PC-9 (cell line): ENCODE measurements at regions not wholly inside any gene's neighbourhood (a gene's known extent, or its start where the extent isn't known, plus 50 kb on each side); places are given as distances from the start of the nearest gene placed in this dataset.

ENCODE experiments used
- BruUV-seq: library from RNA; stranded (reverse); fragments of 400-500 nt; replicated peaks from 2 replicates; lab custom pipeline; 2021; lab: Mats Ljungman, UMichigan
- CTCF ChIA-PET: fragments of 300-600 bp; sonication (Branson Sonifier 250); formaldehyde crosslinking; loops from one replicate; lab custom pipeline; 2022; ENCODE audit warnings: antibody characterized with exemption; lab: Charles Lee
- POLR2A ChIA-PET: fragments of 300-600 bp; sonication (Branson Sonifier 250); formaldehyde crosslinking; loops from one replicate; lab custom pipeline; 2022; ENCODE audit warnings: antibody characterized with exemption; ENCODE audit not compliant: unreplicated experiment; lab: Charles Lee
- DNase-seq, 2 experiments: peaks; one replicate each; pipeline versions ENCODE4 v3.0.0 to v3.0.0-alpha.2; 2015 to 2022; ENCODE audit warnings: mixed read lengths in 1 of 2
- H2AFZ ChIP-seq: fragments of 200-600 bp; sonication (generic); 2 replicates; pipeline ENCODE4 v1.8.1; 2017; ENCODE audit warnings: antibody characterized with exemption
- H3F3A ChIP-seq: fragments of 200-600 bp; sonication (generic); 2 replicates; pipeline ENCODE4 v1.8.1; 2017; ENCODE audit warnings: antibody characterized with exemption, mild to moderate bottlenecking, low read depth; ENCODE audit not compliant: insufficient read depth
- H3K27ac ChIP-seq: fragments of 200-600 bp; sonication (generic); 2 replicates; pipeline ENCODE4 v1.6.1; 2016; ENCODE audit warnings: mixed run types
- H3K27me3 ChIP-seq: fragments of 200-600 bp; sonication (generic); 2 replicates; pipeline ENCODE4 v1.6.1; 2016; ENCODE audit warnings: low read depth, mixed run types; ENCODE audit not compliant: insufficient read depth
- H3K36me3 ChIP-seq: fragments of 200-600 bp; sonication (generic); 2 replicates; pipeline ENCODE4 v1.6.1; 2016; ENCODE audit warnings: low read depth, mixed run types
- H3K4me1 ChIP-seq: fragments of 200-600 bp; sonication (generic); replicated peaks from 2 replicates; pipeline ENCODE4 v1.6.1; 2016; ENCODE audit warnings: mixed run types; ENCODE audit not compliant: insufficient read depth
- H3K4me2 ChIP-seq: fragments of 200-600 bp; sonication (generic); 2 replicates; pipeline ENCODE4 v1.6.1; 2017; ENCODE audit warnings: mixed run types
- H3K4me3 ChIP-seq: fragments of 200-600 bp; sonication (generic); 2 replicates; pipeline ENCODE4 v1.6.1; 2016; ENCODE audit warnings: mixed run types
- H3K79me2 ChIP-seq: fragments of 200-600 bp; sonication (generic); 2 replicates; pipeline ENCODE4 v1.6.1; 2017; ENCODE audit warnings: low read depth, mixed run types
- H3K9me2 ChIP-seq: fragments of 200-600 bp; sonication (generic); 2 replicates; pipeline ENCODE4 v1.8.1; 2017; ENCODE audit warnings: mild to moderate bottlenecking; ENCODE audit not compliant: insufficient read depth
- H3K9me3 ChIP-seq: fragments of 200-600 bp; sonication (generic); 2 replicates; pipeline ENCODE4 v1.8.1; 2016; ENCODE audit warnings: low read depth; ENCODE audit not compliant: insufficient read depth
- H4K20me1 ChIP-seq: fragments of 200-600 bp; sonication (generic); 2 replicates; pipeline ENCODE4 v1.8.1; 2017; ENCODE audit not compliant: insufficient read depth
- EZH2 ChIP-seq: fragments of 200-600 bp; sonication (generic); IDR thresholded peaks from 2 replicates; pipeline ENCODE4 v1.8.0; 2017; ENCODE audit warnings: antibody characterized with exemption, low read depth
- intact Hi-C: fragments of 100-400 bp; cut with micrococcal nuclease; formaldehyde crosslinking; loops from one replicate; pipeline ENCODE4 v1.10.0; 2022; ENCODE audit not compliant: unreplicated experiment
- TF ChIP-seq, protein P1 (sequence below): fragments of 200-600 bp; sonication (generic); conservative IDR thresholded peaks from 2 replicates; pipeline ENCODE4 v1.6.1; 2017; ENCODE audit warnings: mixed run types, antibody characterized with exemption, mild to moderate bottlenecking, moderate library complexity

DNA sequence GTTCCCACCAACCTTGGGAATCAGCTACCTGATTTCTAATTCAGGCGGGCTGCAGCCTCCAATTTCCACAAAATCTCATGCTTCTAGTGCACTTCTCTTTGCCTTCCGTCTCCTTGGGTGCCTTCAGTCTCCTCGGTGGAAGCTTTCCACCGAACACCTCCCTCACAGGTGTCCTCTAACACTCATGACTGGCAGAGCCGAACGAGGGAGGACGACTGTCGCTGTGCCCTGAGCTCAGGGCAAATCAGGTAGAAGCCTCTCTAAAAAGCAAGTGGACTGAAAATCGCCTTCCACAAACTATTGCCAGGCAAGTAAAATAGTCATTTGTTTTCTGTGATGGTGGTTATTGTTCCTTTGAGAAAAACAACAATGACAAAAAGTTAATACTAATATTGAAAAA lies 176.1 kb upstream of the PPARGC1A start:
- no peaks in the 10 kb centered on the region for H3K36me3 ChIP-seq
- H3K4me2 ChIP-seq, result no peak overlapping the region
- no peak overlapping the region for H3K4me3 ChIP-seq
- peaks cover 11% of the 10 kb centered on the region; the same call in 1 of the 2 replicates for H3K27me3 ChIP-seq
- TF ChIP-seq, protein P1, sequence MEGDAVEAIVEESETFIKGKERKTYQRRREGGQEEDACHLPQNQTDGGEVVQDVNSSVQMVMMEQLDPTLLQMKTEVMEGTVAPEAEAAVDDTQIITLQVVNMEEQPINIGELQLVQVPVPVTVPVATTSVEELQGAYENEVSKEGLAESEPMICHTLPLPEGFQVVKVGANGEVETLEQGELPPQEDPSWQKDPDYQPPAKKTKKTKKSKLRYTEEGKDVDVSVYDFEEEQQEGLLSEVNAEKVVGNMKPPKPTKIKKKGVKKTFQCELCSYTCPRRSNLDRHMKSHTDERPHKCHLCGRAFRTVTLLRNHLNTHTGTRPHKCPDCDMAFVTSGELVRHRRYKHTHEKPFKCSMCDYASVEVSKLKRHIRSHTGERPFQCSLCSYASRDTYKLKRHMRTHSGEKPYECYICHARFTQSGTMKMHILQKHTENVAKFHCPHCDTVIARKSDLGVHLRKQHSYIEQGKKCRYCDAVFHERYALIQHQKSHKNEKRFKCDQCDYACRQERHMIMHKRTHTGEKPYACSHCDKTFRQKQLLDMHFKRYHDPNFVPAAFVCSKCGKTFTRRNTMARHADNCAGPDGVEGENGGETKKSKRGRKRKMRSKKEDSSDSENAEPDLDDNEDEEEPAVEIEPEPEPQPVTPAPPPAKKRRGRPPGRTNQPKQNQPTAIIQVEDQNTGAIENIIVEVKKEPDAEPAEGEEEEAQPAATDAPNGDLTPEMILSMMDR, result no peak
- TF ChIP-seq EZH2, result no peak
- BruUV-seq, result no TSS peak
- intact Hi-C loops, result no loop called here
- CTCF ChIA-PET, result no interaction called here
- no peaks in the 10 kb centered on the region for H3K4me1 ChIP-seq
- no peaks in the 10 kb centered on the region for H3K9me2 ChIP-seq
- H3K27ac ChIP-seq, result no peak overlapping the region
- H3K9me3 ChIP-seq, result no peaks in the 10 kb centered on the region
- POLR2A ChIA-PET, result no interaction called here
- no peaks in the 10 kb centered on the region for H3F3A ChIP-seq
- H2AFZ ChIP-seq, result no peak overlapping the region
- H3K79me2 ChIP-seq, result no peaks in the 10 kb centered on the region
- H4K20me1 ChIP-seq, result no peaks in the 10 kb centered on the region
- no peak for DNase-seq

DNA sequence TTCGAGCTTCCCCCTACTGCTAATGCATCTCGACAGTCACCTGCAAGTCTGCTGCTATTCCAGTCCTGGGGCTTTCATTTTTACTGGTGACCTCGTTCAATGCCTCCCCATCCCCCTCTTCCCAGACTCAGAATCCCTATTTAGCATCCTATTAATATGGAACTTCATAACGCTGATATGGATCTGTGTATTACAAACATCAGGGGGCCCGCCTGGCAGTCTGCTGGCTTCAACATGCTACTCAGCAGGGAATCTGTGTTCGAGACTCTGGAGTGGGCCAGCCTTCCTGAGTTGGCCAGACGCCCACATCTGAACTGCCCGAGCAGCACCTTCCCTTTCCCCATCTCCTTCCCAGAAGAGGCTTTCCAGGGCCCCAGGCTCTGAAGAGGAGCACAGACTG lies 173.9 kb upstream of the PPARGC1A start:
- H3K79me2 ChIP-seq, result no peaks in the 10 kb centered on the region
- no TSS peak for BruUV-seq
- CTCF ChIA-PET, result no interaction called here

DNA sequence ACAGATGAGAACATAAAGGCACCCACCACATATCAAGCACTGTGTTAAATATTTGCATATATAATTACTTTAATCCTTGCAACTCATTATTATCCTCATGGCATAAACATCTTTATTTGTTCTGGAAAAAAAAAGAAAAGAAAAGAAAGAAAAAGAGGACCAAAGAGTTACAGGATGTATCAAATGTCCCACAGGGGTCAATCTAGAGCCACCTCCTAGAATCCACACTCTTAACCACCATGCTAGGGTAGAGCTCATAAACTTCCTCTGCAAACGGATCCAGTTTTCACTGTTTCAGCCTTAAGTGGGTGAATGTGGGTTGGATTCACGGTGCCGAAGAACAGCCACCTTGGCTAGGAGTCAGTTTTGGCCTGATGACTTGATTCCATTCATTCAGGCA lies 171.1 kb upstream of the PPARGC1A start:
- Histone ChIP-seq H3K9me3 (no peaks in the 10 kb centered on the region), H4K20me1 (no peaks in the 10 kb centered on the region), H3K9me2 (no peaks in the 10 kb centered on the region), H3K4me1 (no peaks in the 10 kb centered on the region), H3K27ac (no peak overlapping the region), H3K79me2 (no peaks in the 10 kb centered on the region), H3K4me3 (no peak overlapping the region), H2AFZ (no peak overlapping the region), H3F3A (no peaks in the 10 kb centered on the region), H3K27me3 (peaks cover 11% of the 10 kb centered on the region), H3K4me2 (no peak overlapping the region), H3K36me3 (no peaks in the 10 kb centered on the region)
- TF ChIP-seq, protein P1, result no peak
- TF ChIP-seq EZH2, result no peak
- DNase-seq, result no peak
- POLR2A ChIA-PET, result no interaction called here
- intact Hi-C loops, result no loop called here
- CTCF ChIA-PET, result no interaction called here
- no TSS peak for BruUV-seq

More for the DNA sequence above, 173.9 kb upstream of the PPARGC1A start:
- Histone ChIP-seq H3F3A (no peaks in the 10 kb centered on the region), H3K27me3 (peaks cover 11% of the 10 kb centered on the region; the same call in 1 of the 2 replicates), H3K9me2 (no peaks in the 10 kb centered on the region), H3K36me3 (no peaks in the 10 kb centered on the region), H3K4me2 (no peak overlapping the region), H3K27ac (no peak overlapping the region), H3K4me1 (no peaks in the 10 kb centered on the region), H4K20me1 (no peaks in the 10 kb centered on the region), H3K4me3 (no peak overlapping the region), H3K9me3 (no peaks in the 10 kb centered on the region), H2AFZ (no peak overlapping the region)
- DNase-seq, result no peak
- intact Hi-C loops, result no loop called here
- POLR2A ChIA-PET, result no interaction called here
- TF ChIP-seq, protein P1, result no peak
- TF ChIP-seq EZH2, result no peak
